ENCODE measurements at regions not wholly inside any gene's neighbourhood (a gene's known extent, or its start where the extent isn't known, plus 50 kb on each side); places are given as distances from the start of the nearest gene placed in this dataset.
"Not testable (repeated sequence)": the region's sequence is repeated elsewhere in the genome, so short reads cannot be mapped to it uniquely, and the experiment has no call there.

- H3K36me3 ChIP-seq (ENCODE audit: low read depth) = no peaks in the 10 kb centered on the region
- no peaks in the 10 kb centered on the region for H3K4me1 ChIP-seq (ENCODE audit: low read depth)
- intact Hi-C loops (cut with DNase I, micrococcal nuclease) = no loop called here
- no peak for TF ChIP-seq CTCF (IDR thresholded peaks at IDR 0.05)
- H3K4me3 ChIP-seq = no peak overlapping the region
- no peak for ATAC-seq
- H3K9me3 ChIP-seq = no peaks in the 10 kb centered on the region
- DNase-seq = no peak
Measured at GRCh38 chrX:65846974-65847373, 179.5 kb downstream of the MSN start.

- no peak for DNase-seq
- no peak for TF ChIP-seq CTCF (IDR thresholded peaks at IDR 0.05)
- H3K9me3 ChIP-seq = no peaks in the 10 kb centered on the region
- no peaks in the 10 kb centered on the region for H3K4me1 ChIP-seq (ENCODE audit: low read depth)
- intact Hi-C loops (cut with DNase I, micrococcal nuclease) = no loop called here
- H3K4me3 ChIP-seq = no peak overlapping the region
- no peak for ATAC-seq
- no peaks in the 10 kb centered on the region for H3K36me3 ChIP-seq (ENCODE audit: low read depth)
Measured at GRCh38 chrX:65841263-65841662, 173.8 kb downstream of the MSN start.

- H3K4me3 ChIP-seq = no peak overlapping the region
- no peaks in the 10 kb centered on the region for H3K4me1 ChIP-seq (ENCODE audit: low read depth)
- DNase-seq (peak in 1 of 3 donors; percentile 2), ATAC-seq (peak; percentile 73)
- no peak for TF ChIP-seq CTCF (IDR thresholded peaks at IDR 0.05)
- no peaks in the 10 kb centered on the region for H3K9me3 ChIP-seq
- H3K36me3 ChIP-seq (ENCODE audit: low read depth) = no peaks in the 10 kb centered on the region
- intact Hi-C loops (cut with DNase I, micrococcal nuclease) = no loop called here
Measured at GRCh38 chrX:65838674-65839073, 171.2 kb downstream of the MSN start.

GRCh38 chrX:65837875-65838549 lies 170.6 kb downstream of the MSN start:
- Histone ChIP-seq H3K4me3 (no peak overlapping the region), H3K9me3 (no peaks in the 10 kb centered on the region), H3K36me3 (ENCODE audit: low read depth) (no peaks in the 10 kb centered on the region), H3K4me1 (ENCODE audit: low read depth) (no peaks in the 10 kb centered on the region)
- intact Hi-C loops (cut with DNase I, micrococcal nuclease) = no loop called here
- no peak for DNase-seq
- no peak for ATAC-seq
- TF ChIP-seq CTCF (IDR thresholded peaks at IDR 0.05) = no peak

- Histone ChIP-seq H3K36me3 (ENCODE audit: low read depth) (no peaks in the 10 kb centered on the region), H3K4me1 (ENCODE audit: low read depth) (no peaks in the 10 kb centered on the region), H3K9me3 (no peaks in the 10 kb centered on the region), H3K4me3 (no peak overlapping the region)
- no peak for DNase-seq
- TF ChIP-seq CTCF (IDR thresholded peaks at IDR 0.05) = no peak
- ATAC-seq = peak; percentile 54
- intact Hi-C loops (cut with DNase I, micrococcal nuclease) = no loop called here
Measured at GRCh38 chrX:65831268-65831667, 163.8 kb downstream of the MSN start.

GRCh38 chrX:65828599-65828998 lies 161.1 kb downstream of the MSN start:
- no peak overlapping the region for H3K4me3 ChIP-seq
- no peaks in the 10 kb centered on the region for H3K9me3 ChIP-seq
- H3K36me3 ChIP-seq (ENCODE audit: low read depth) = no peaks in the 10 kb centered on the region
- no peak for TF ChIP-seq CTCF (IDR thresholded peaks at IDR 0.05)
- ATAC-seq (no peak), DNase-seq (no peak)
- H3K4me1 ChIP-seq (ENCODE audit: low read depth) = no peaks in the 10 kb centered on the region
- intact Hi-C loops (cut with DNase I, micrococcal nuclease) = no loop called here

- intact Hi-C loops (cut with DNase I, micrococcal nuclease); ATAC-seq; DNase-seq; H3K36me3 ChIP-seq (ENCODE audit: low read depth); H3K9me3 ChIP-seq; H3K4me1 ChIP-seq (ENCODE audit: low read depth); H3K4me3 ChIP-seq: not testable (repeated sequence)
Measured at GRCh38 chrX:65825226-65825625, 157.8 kb downstream of the MSN start.
